ENCODE measurements at regions not wholly inside any gene's neighbourhood (a gene's known extent, or its start where the extent isn't known, plus 50 kb on each side); places are given as distances from the start of the nearest gene placed in this dataset.

GRCh38 chr1:30648408-30649000, 74.9 kb downstream of the MATN1 start:
- no peak for TF ChIP-seq CTCF (IDR thresholded peaks at IDR 0.05 in 8 of 11, conservative IDR thresholded peaks at IDR 0.05 in 3 of 11)
- no peak for TF ChIP-seq POLR2A (IDR thresholded peaks at IDR 0.05)
- no peak for TF ChIP-seq POLR2AphosphoS5 (IDR thresholded peaks at IDR 0.05)

All from spleen (tissue), 7 donors.